HepG2 (cell line): ENCODE measurements at regions not wholly inside any gene's neighbourhood (a gene's known extent, or its start where the extent isn't known, plus 50 kb on each side); places are given as distances from the start of the nearest gene placed in this dataset.

ENCODE experiments used
- CTCF ChIP-seq: sonication (generic); formaldehyde crosslinking; IDR thresholded peaks from 2 replicates; pipeline ENCODE4 v1.5.0; 2020; ENCODE audit warnings: mild to moderate bottlenecking, missing genetic modification reagents, moderate library complexity
- STAT5B ChIP-seq: sonication (generic); formaldehyde crosslinking; IDR thresholded peaks from 2 replicates; pipeline ENCODE4 v1.4.0; 2020; ENCODE audit warnings: missing genetic modification reagents
- ZHX2 ChIP-seq, 2 experiments: sonication (generic) in 1 of 2; formaldehyde crosslinking in 1 of 2; IDR thresholded peaks; 2 replicates each; pipeline versions ENCODE4 v1.6.1 to v1.9.0; 2014 to 2022; ENCODE audit warnings: antibody characterized with exemption in 1 of 2, borderline replicate concordance in 1 of 2, inconsistent platforms in 1 of 2, low read depth in 1 of 2, missing genetic modification reagents in 1 of 2

- TF ChIP-seq CTCF, result no peak
- TF ChIP-seq ZHX2 (IDR thresholded peaks at IDR 0.05; ENCODE audit: low read depth), result no peak
- TF ChIP-seq ZHX2 (CRISPR knock-in tag; IDR thresholded peaks at IDR 0.05; ENCODE audit: borderline replicate concordance), result no peak
- TF ChIP-seq STAT5B (CRISPR knock-in tag), result no peak
Observed at GRCh38 chr12:67489007-67489406, 159.5 kb upstream of the DYRK2 start.
